SJCRH30 (cell line): ENCODE measurements at regions not wholly inside any gene's neighbourhood (a gene's known extent, or its start where the extent isn't known, plus 50 kb on each side); places are given as distances from the start of the nearest gene placed in this dataset.
"Not testable (repeated sequence)": the region's sequence is repeated elsewhere in the genome, so short reads cannot be mapped to it uniquely, and the experiment has no call there.

ENCODE experiments used
- DNase-seq, 2 experiments: peaks; one replicate each; pipeline ENCODE4 v3.0.0-alpha.2; 2015 to 2020
- H3K27ac ChIP-seq: fragments of 250-450 bp; sonication (Bioruptor Pico); 2 replicates; pipeline ENCODE4 v1.5.1; 2020; ENCODE audit warnings: mild to moderate bottlenecking, moderate library complexity
- H3K27me3 ChIP-seq: fragments of 250-450 bp; sonication (Bioruptor Pico); 2 replicates; pipeline ENCODE4 v1.5.1; 2020; ENCODE audit warnings: mild to moderate bottlenecking, moderate library complexity
- H3K36me3 ChIP-seq: fragments of 250-450 bp; sonication (Bioruptor Pico); 2 replicates; pipeline ENCODE4 v1.5.1; 2020; ENCODE audit warnings: mild to moderate bottlenecking, moderate library complexity
- H3K4me1 ChIP-seq: fragments of 250-450 bp; sonication (Bioruptor Pico); 2 replicates; pipeline ENCODE4 v1.5.1; 2020; ENCODE audit warnings: mild to moderate bottlenecking, moderate library complexity
- H3K4me3 ChIP-seq: fragments of 250-450 bp; sonication (Bioruptor Pico); 2 replicates; pipeline ENCODE4 v1.5.1; 2020; ENCODE audit warnings: mild to moderate bottlenecking, moderate library complexity
- H3K9me3 ChIP-seq: fragments of 250-450 bp; sonication (Bioruptor Pico); replicated peaks from 2 replicates; pipeline ENCODE4 v1.5.1; 2020; ENCODE audit warnings: mild to moderate bottlenecking, moderate library complexity

DNA sequence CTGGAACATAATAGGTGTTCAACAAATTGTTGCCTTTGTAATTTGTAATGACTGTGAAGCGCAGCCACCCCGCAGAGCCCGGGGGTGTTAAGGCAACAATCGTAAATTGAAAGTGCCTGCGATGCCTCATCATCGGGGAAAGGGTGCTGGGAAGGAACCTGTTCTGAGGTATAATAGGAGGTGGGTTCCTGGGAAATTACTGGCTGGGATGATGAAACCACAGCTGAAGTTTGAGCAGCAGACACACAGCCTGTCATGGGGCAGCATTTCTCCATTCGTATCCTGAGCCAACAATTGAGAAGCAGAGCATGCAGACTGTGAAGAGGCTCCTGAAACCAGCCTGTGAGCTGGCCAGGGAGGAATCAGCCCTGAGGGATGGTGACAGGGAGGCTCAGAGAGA lies 404.0 kb upstream of the MYT1L start:
- no peak overlapping the region for H3K4me3 ChIP-seq
- no peaks in the 10 kb centered on the region for H3K36me3 ChIP-seq
- H3K9me3 ChIP-seq, result no peaks in the 10 kb centered on the region
- peaks cover 10% of the 10 kb centered on the region; the same call in 1 of the 2 replicates for H3K27me3 ChIP-seq
- H3K4me1 ChIP-seq, result no peaks in the 10 kb centered on the region
- no peak for DNase-seq
- H3K27ac ChIP-seq, result no peak overlapping the region

DNA sequence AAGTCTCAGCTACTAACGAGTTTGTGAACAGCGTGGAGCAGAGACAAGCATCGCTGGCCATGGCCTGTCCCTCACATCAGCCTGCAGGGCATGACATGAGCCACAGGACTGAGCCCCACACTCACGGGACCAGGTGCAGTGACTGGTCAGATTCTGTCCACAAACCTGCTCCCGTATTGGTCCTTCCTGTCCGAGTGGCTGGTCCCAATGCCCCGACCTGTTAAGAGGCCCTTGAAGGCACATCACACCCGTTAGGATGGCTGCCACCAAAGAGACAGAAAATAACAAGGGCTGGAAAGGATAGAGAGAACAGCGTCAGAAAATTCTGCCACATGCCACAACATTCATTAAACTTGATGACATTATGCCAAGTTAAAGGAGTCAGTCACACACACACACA lies 403.2 kb upstream of the MYT1L start:
- DNase-seq, result no peak
- no peak overlapping the region for H3K27ac ChIP-seq
- peaks cover 10% of the 10 kb centered on the region; the same call in 1 of the 2 replicates for H3K27me3 ChIP-seq
- H3K4me1 ChIP-seq, result no peaks in the 10 kb centered on the region
- H3K9me3 ChIP-seq, result no peaks in the 10 kb centered on the region
- no peak overlapping the region for H3K4me3 ChIP-seq
- no peaks in the 10 kb centered on the region for H3K36me3 ChIP-seq

DNA sequence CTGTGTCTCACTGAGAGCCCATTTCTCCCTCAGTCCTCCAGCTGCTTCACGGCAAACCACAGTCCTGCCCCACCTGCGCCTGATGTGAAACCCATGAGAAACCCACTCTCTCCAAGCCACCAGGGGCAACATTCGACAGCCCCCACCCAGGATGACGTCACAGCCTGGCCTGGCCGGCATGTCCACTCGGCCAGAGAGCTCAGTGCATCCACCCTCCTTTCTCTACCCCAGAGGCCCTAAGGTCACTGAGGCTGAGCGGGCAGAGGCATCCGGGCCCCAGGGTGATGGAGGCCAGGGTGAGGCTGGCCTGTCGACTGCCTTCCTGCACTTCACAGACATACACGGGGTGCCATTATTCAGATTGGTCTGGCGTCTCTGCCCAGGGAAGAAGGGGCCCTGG lies 402.7 kb upstream of the MYT1L start:
- H3K27ac ChIP-seq, result no peak overlapping the region
- H3K9me3 ChIP-seq, result no peaks in the 10 kb centered on the region
- peaks cover 10% of the 10 kb centered on the region; the same call in 1 of the 2 replicates for H3K27me3 ChIP-seq
- no peaks in the 10 kb centered on the region for H3K4me1 ChIP-seq
- no peak for DNase-seq
- no peak overlapping the region for H3K4me3 ChIP-seq
- no peaks in the 10 kb centered on the region for H3K36me3 ChIP-seq

DNA sequence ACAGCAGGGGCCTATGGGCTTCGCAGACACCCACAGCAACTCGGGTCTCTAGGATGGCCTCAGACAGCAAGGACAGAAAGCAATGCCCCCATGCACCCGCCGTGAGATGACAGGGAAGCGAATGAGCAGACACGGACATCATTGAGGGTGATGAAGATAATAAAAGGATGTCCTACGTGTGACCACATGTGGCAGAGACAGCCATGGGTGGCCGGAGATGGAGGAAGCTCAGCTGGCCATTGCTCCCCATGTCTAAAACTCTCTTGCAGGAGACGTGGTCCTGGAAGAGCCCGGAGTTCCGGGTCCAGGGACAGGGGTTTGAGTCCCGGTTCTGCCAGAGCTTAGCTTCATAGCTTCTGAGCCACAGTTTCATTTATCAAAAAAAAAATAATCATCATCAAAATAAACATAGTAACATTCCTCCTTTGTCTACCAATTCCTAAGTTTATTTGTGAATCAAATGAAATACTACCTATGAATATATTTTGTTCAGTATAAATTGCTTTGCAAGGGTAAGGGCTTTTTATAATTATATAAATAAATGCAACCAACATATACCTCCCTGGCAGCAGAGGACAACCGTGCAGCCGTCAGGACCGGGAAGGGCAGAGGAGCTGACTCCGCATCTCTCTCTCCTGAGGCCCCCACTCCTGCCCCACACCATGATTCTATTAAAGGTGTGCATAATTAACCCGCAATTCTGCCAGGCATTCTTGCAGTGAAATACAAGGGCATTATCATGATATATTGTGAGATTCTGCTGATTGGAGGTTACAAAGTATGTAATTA lies 401.4 kb upstream of the MYT1L start:
- Histone ChIP-seq H3K9me3 (no peaks in the 10 kb centered on the region), H3K36me3 (no peaks in the 10 kb centered on the region), H3K27ac (no peak overlapping the region), H3K27me3 (peaks cover 10% of the 10 kb centered on the region; the same call in 1 of the 2 replicates), H3K4me1 (no peaks in the 10 kb centered on the region), H3K4me3 (no peak overlapping the region)
- DNase-seq, result no peak

DNA sequence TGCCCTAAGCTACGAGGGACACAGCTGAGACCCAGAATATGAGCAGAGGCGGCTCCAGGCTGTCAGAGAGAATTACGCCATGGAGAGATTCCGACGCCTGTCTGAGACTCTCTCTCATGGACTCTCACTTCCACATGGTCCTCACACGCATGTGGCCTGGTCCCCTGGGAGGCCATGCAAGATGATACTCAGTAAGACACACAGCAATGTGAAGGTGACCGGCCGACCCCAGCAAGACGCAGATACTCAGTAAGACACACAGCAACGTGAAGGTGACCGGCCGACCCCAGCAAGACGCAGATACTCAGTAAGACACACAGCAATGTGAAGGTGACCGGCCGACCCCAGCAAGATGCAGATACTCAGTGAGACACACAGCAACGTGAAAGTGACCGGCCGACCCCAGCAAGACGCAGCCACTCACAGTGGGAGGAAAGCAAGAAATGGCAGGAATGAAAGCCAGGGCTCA lies 400.8 kb upstream of the MYT1L start:
- no peak for DNase-seq
- Histone ChIP-seq H3K27me3 (peaks cover 10% of the 10 kb centered on the region; the same call in 1 of the 2 replicates), H3K27ac (no peak overlapping the region), H3K4me3 (no peak overlapping the region), H3K9me3 (no peaks in the 10 kb centered on the region), H3K36me3 (no peaks in the 10 kb centered on the region), H3K4me1 (no peaks in the 10 kb centered on the region)

DNA sequence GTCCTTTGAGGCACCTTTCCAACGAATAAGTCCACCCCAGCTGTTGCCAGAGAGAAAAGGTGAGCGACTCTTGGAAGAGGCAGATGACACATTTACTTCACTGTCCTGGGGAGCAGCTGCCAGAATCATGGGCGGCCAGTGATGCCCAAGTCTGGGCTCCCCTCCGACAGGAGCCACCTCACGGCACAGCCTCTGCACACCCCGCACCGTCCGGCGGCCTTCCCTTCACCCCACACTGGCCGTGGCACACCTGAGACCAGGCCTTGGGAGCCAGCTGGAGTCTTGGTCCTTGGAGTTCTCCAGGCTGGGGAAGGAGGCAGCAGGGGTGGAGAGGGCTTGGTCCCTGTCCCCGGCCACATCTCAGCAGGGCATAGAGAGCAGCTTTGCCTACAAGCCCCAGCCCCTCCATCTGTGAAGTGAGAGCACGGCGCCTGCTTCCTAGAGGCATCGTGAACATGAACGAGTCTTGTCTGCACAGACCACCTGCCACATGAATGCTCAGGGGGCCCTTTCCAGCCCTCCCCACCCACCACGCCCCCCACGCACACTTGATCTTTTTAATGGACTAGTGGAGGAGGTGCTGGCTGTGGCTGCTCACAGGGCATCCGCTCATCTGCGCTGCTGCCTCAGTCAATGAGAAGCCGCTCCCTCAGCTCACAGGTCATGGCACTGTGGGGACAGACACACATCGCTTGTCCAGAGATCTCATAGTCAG lies 400.2 kb upstream of the MYT1L start:
- Histone ChIP-seq H3K4me3 (no peak overlapping the region), H3K27ac (no peak overlapping the region), H3K9me3 (no peaks in the 10 kb centered on the region), H3K36me3 (no peaks in the 10 kb centered on the region), H3K27me3 (peaks cover 10% of the 10 kb centered on the region; the same call in 1 of the 2 replicates), H3K4me1 (no peaks in the 10 kb centered on the region)
- no peak for DNase-seq

DNA sequence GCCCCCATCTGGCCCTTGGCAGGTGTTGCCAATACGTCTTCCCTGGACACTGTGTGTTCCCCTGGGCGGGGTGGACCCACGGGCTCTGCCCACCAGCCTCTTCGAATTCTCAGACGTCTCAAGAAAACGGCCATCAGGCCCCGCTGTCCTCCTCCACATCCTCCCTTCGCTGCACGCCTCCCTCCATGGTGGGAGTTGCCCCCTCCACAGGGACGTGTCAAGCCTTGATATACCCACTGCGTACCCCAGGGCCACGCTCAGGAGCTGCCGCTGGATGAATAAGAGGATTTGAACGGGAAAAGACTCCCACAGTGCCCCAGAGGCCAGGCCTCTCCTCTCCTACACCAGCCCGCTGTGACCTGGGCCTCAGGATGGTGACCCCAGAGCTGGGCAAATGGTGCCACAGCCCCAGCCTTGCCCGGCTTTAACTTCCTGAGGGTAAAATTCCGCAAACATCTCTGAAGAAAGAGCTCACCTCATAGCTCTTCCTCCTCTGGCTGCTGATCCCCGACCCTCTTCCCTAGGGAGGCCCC lies 399.3 kb upstream of the MYT1L start:
- Histone ChIP-seq H3K27me3 (peaks cover 13% of the 10 kb centered on the region; the same call in 1 of the 2 replicates), H3K4me3 (no peak overlapping the region), H3K36me3 (no peaks in the 10 kb centered on the region), H3K4me1 (no peaks in the 10 kb centered on the region), H3K27ac (no peak overlapping the region), H3K9me3 (no peaks in the 10 kb centered on the region)
- no peak for DNase-seq

DNA sequence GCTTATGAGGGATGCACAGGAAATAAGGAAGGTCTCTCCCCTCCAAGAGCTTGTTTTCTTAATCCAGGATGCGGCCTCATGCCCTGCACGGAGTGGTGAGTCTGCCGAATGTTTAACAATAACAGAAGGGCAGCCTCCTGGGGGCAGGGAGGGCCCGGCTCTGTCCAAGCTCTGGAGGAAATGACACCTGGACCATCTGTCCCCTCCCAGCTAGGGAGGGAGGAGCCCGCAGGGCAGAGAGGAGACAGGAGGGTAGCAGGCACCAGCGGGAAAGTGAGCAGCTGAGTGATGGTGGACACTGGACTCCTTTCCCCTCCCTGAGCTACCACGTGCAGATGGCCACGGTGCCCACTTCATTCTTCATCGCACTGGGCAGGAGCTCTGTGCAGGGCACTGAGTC lies 398.2 kb upstream of the MYT1L start:
- H3K9me3 ChIP-seq, result no peaks in the 10 kb centered on the region
- H3K27me3 ChIP-seq, result 0 out of 2 replicates have a peak, but pooled peaks cover 9% of the 10 kb centered on the region
- DNase-seq, result no peak
- no peak overlapping the region for H3K27ac ChIP-seq
- no peaks in the 10 kb centered on the region for H3K4me1 ChIP-seq
- no peak overlapping the region for H3K4me3 ChIP-seq
- no peaks in the 10 kb centered on the region for H3K36me3 ChIP-seq

DNA sequence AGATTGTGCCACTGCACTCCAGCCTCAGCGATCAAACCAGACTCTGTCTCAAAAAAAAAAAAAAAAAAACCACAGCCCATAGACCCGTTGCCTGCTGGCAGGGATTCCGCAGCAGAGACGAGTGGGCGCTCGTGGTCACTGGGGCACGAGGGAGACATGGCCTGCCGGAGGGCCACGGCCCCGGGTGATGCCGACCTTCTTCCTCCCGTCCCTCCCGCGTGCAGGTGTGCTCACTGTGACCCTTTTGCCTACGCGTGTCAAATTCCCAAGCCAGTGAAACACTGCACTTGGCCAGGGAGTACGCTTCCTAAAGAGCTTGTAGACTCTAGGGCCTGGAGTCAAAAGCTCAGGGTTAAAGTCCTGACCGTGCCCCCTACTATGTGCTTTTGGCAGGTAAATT lies 397.6 kb upstream of the MYT1L start:
- no peak for DNase-seq
- Histone ChIP-seq H3K4me1 (no peaks in the 10 kb centered on the region), H3K9me3 (no peaks in the 10 kb centered on the region), H3K4me3 (no peak overlapping the region), H3K27me3 (0 out of 2 replicates have a peak, but pooled peaks cover 9% of the 10 kb centered on the region), H3K27ac (no peak overlapping the region), H3K36me3 (no peaks in the 10 kb centered on the region)

DNA sequence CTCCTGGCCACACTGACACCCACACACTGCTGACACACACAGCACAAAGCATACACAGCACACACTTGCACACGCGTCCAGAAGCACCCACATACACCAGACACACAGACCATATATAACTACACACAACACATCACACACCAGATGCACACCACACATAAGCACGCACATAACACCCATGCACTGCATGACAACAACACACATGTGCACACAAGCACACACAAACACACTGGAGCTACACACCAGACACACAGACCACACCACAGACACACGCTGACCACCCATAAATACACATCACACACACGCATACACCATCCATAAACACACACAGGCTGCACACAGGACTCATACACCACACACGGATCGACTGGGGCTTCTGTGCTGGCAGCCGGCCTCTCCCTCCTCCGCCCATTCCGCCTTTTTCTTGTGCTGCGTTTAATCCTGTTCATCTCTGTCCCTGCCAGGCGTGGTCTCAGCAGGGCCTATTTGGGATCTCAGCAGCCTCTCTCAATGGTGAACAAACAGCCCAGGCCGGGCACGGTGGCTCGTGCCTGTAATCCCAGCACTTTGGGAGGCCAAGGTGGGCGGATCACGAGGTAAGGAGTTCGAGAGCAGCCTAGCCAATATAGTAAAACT lies 396.9 kb upstream of the MYT1L start:
- Histone ChIP-seq H3K36me3 (no peaks in the 10 kb centered on the region), H3K4me3 (no peak overlapping the region), H3K9me3 (no peaks in the 10 kb centered on the region; the same call in 1 of the 2 replicates), H3K27me3 (0 out of 2 replicates have a peak, but pooled peaks cover 9% of the 10 kb centered on the region), H3K4me1 (no peaks in the 10 kb centered on the region), H3K27ac (no peak overlapping the region)
- DNase-seq, result no peak

DNA sequence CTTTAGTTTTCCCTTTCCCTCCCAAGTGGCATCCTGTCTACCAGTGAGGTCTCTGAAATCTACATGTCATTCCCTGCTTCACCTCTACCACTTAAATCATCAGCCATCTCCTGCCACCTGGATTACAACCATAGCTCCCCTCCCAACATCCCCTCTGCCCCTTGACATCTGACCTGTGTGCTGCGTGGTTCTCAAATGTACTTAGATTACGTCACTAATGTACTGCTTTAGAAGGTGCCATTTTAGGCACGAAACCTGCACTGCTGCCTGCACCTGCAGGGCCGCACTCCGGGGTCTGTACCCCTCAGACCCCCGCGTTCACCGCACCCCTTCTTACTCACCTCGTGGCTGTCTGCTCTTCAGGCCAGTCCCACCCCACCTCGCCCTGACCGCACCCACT lies 395.1 kb upstream of the MYT1L start:
- H3K36me3 ChIP-seq, result no peaks in the 10 kb centered on the region
- no peak overlapping the region for H3K4me3 ChIP-seq
- no peak overlapping the region for H3K27ac ChIP-seq
- DNase-seq, result no peak
- H3K9me3 ChIP-seq, result no peaks in the 10 kb centered on the region; the same call in 1 of the 2 replicates
- 0 out of 2 replicates have a peak, but pooled peaks cover 9% of the 10 kb centered on the region for H3K27me3 ChIP-seq
- H3K4me1 ChIP-seq, result no peaks in the 10 kb centered on the region

DNA sequence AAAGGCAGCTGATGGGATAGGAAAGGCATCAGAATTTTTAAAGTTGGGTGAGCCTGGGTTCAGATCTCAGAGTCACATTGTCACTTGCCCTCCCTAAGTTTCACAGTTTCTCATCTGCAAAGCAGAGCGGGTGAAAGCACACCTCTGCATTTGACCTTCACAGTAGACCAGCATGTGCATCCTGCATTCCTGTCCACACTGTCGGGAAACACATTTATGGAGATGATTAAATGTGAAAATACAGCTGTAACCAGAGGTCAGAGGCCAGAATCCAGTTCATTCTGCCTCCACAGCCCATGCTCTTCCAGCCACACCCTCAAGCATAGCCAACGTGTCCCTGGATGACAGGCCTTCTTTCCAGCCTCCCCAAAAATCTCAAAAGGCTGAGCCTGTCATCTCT lies 392.0 kb upstream of the MYT1L start:
- Histone ChIP-seq H3K27me3 (0 out of 2 replicates have a peak, but pooled peaks cover 3% of the 10 kb centered on the region), H3K36me3 (no peaks in the 10 kb centered on the region), H3K4me3 (no peak overlapping the region), H3K27ac (no peak overlapping the region), H3K9me3 (no peaks in the 10 kb centered on the region; the same call in 1 of the 2 replicates), H3K4me1 (no peaks in the 10 kb centered on the region)
- DNase-seq, result no peak

DNA sequence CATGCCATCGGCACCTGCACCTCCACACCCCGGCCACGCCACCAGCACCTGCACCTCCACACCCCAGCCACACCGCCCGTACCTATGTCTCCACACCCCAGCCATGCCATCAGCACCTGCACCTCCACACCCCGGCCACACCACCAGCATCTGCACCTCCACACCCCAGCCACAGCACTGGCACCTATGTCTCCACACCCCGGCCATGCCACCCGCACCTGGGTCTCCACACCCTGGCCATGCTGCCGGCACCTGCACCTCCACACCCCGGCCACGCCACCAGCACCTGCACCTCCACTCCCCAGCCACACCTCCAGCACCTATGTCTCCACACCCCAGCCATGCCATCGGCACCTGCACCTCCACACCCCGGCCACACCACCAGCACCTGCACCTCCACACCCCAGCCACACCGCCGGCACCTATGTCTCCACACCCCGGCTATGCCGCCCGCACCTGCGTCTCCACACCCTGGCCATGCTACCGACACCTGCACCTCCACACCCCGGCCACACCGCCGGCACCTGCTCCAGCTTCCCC lies 390.3 kb upstream of the MYT1L start:
- Histone ChIP-seq H3K4me1 (no peaks in the 10 kb centered on the region), H3K27ac (no peak overlapping the region), H3K4me3 (no peak overlapping the region), H3K36me3 (no peaks in the 10 kb centered on the region), H3K9me3 (no peaks in the 10 kb centered on the region; the same call in 1 of the 2 replicates), H3K27me3 (0 out of 2 replicates have a peak, but pooled peaks cover 3% of the 10 kb centered on the region)
- DNase-seq, result no peak

DNA sequence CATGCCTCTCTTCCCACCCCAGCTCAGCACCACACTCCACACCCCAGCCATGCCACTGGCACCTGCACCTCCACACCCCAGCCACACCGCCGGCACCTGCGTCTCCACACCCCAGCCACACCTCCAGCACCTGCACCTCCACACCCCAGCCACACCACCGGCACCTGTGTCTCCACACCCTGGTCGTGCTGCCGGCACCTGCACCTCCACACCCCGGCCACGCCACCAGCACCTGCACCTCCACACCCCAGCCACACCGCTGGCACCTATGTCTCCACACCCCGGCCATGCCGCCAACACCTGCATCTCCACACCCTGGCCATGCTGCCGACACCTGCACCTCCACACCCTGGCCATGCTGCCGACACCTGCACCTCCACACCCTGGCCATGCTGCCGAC lies 389.7 kb upstream of the MYT1L start:
- DNase-seq, H3K9me3 ChIP-seq: not testable (repeated sequence)

More for the DNA sequence above, 389.7 kb upstream of the MYT1L start:
- H3K27ac ChIP-seq, H3K36me3 ChIP-seq, H3K4me1 ChIP-seq, H3K27me3 ChIP-seq, H3K4me3 ChIP-seq: not testable (repeated sequence)
